Psoas muscle (tissue), 7 donors: ENCODE measurements at regions not wholly inside any gene's neighbourhood (a gene's known extent, or its start where the extent isn't known, plus 50 kb on each side); places are given as distances from the start of the nearest gene placed in this dataset.

Experiments
- ATAC-seq, 4 donors: fragments of 200-7000 bp; cut with Tn5 transposase; one replicate each; pipeline ENCODE4 v1.9.1; 2020; ENCODE audit warnings: moderate library complexity in 3 of 4, mild to moderate bottlenecking in 2 of 4
- DNase-seq, 2 donors: peaks; one replicate each; pipeline ENCODE4 v3.0.0-alpha.2; 2020
- H3K27ac ChIP-seq: fragments of 200-600 bp; one replicate; pipeline ENCODE4 v1.8.0; 2022
- H3K27me3 ChIP-seq, 3 donors: fragments of 200-600 bp in 1 of 3; one replicate each; pipeline versions ENCODE4 v1.6.1 to v1.8.0; 2013 to 2022; ENCODE audit warnings: low read length in 2 of 3, mild to moderate bottlenecking in 2 of 3, moderate library complexity in 1 of 3; ENCODE audit not compliant: insufficient read depth in 3 of 3
- H3K36me3 ChIP-seq, 2 donors: fragments of 200-600 bp in 1 of 2; one replicate each; pipeline versions ENCODE4 v1.6.1 to v1.8.0; 2013 to 2022; ENCODE audit warnings: low read depth in 1 of 2, mild to moderate bottlenecking in 1 of 2, moderate library complexity in 1 of 2; ENCODE audit not compliant: insufficient read depth in 1 of 2
- H3K4me1 ChIP-seq: fragments of 200-600 bp; one replicate; pipeline ENCODE4 v1.8.0; 2022
- H3K4me3 ChIP-seq: fragments of 200-600 bp; one replicate; pipeline ENCODE4 v1.8.0; 2022; ENCODE audit warnings: mild to moderate bottlenecking
- H3K9me3 ChIP-seq: fragments of 200-600 bp; one replicate; pipeline ENCODE4 v1.8.0; 2022
- WGBS, 3 donors: extraction: QIAGEN DNeasy Blood & Tissue Kit; methylation state at CpG; one replicate each; pipeline versions ENCODE4 v1.1.6 to v1.1.7; 2013; 5-methylcytosine and 5-hydroxymethylcytosine counted together
- intact Hi-C, 2 donors: fragments of 100-400 bp; cut with DNase I; formaldehyde crosslinking; loops; one replicate each; pipeline versions ENCODE4 v1.11.0 to v1.14.2; 2022
- TF ChIP-seq, protein P1 (sequence below): fragments of 200-600 bp; IDR thresholded peaks from one replicate; pipeline ENCODE4 v1.8.0; 2022; ENCODE audit warnings: antibody characterized with exemption
- donor health status: healthy with polysubstance abuse.
- donor health status: DM: no; HTN: no; CAD: no; lungs with moderate emphysema.
- donor health status: Bipolar disorder and iron deficiency.
- donor health status: healthy.
- donor health status: DM: yes; HTN: yes; CAD: no.
- donor health status: DM: no; HTN: no; CAD: no.
- donor health status: DM: yes; HTN: yes; CAD: no.

DNA sequence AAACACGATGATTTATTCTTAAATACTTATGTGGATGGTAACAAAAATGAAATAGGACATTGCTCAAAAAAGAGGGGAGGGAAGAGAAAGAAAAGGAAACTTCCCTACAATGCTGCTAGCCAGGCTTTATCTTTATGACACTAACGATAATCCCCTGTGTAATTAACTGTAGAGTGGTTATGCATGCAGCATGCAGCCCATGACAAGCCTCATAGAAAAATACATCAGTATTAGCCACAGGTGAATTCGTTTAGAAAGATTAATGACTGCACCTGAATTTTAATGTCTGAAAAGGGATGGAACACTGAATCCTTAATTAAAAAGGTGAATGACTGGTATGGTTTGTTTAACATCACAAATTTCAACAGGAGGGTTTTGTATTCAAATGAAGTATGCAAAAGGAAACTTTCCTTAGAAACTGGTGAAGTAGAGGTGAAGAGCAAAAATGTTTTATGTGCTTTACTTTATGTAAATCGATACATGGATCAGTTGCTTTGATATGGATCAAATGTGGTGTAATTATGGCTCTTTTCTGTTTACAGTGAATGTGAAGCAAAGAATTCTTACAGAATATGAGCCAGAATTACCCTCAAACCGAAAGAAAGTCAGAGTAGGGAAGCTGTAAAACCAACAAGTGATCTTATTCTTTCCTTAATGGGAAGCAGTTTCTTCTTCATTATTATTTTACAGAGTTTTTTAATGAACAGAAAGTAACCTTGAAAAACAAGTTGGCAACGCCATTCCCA, 569.6 kb upstream of the ADGRL2 start:
- no peak overlapping the region for H3K27ac ChIP-seq
- ATAC-seq (no peak), DNase-seq (no peak)
- no peaks in the 10 kb centered on the region for H3K9me3 ChIP-seq
- intact Hi-C loops: no loop called here
- no peak overlapping the region for H3K4me3 ChIP-seq
- no peaks in the 10 kb centered on the region for H3K36me3 ChIP-seq
- 60 to 62% (median 60%) methylated on average over 6 of the region's 6 CpGs for WGBS, 3 donors
- H3K4me1 ChIP-seq: no peaks in the 10 kb centered on the region
- no peaks in the 10 kb centered on the region for H3K27me3 ChIP-seq
- TF ChIP-seq, protein P1, sequence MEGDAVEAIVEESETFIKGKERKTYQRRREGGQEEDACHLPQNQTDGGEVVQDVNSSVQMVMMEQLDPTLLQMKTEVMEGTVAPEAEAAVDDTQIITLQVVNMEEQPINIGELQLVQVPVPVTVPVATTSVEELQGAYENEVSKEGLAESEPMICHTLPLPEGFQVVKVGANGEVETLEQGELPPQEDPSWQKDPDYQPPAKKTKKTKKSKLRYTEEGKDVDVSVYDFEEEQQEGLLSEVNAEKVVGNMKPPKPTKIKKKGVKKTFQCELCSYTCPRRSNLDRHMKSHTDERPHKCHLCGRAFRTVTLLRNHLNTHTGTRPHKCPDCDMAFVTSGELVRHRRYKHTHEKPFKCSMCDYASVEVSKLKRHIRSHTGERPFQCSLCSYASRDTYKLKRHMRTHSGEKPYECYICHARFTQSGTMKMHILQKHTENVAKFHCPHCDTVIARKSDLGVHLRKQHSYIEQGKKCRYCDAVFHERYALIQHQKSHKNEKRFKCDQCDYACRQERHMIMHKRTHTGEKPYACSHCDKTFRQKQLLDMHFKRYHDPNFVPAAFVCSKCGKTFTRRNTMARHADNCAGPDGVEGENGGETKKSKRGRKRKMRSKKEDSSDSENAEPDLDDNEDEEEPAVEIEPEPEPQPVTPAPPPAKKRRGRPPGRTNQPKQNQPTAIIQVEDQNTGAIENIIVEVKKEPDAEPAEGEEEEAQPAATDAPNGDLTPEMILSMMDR: no peak

DNA sequence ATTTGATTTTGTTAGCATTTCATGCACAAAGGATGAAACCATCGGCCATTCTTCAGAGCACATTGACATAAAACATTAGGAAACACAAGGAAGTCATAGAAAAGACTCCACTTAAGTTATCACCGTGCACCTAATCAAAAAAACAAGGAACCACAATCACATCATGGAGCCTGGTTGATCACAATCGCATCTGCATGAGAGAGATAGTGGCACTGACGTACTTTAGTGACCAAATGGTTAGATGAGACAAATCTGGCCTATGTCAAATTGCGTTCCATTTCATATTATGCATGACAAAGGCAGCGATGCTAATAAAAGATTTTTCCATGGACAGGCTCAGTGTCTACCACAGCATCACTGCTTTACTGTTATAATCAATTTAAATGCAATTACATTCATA, 571.8 kb upstream of the ADGRL2 start:
- intact Hi-C loops: no loop called here
- DNase-seq (no peak), ATAC-seq (no peak)
- TF ChIP-seq, protein P1: no peak
- 53 to 64% (median 53%) methylated on average over 6 of the region's 6 CpGs for WGBS, 3 donors
- no peaks in the 10 kb centered on the region for H3K36me3 ChIP-seq
- H3K27ac ChIP-seq: no peak overlapping the region
- no peak overlapping the region for H3K4me3 ChIP-seq
- no peaks in the 10 kb centered on the region for H3K4me1 ChIP-seq
- no peaks in the 10 kb centered on the region for H3K9me3 ChIP-seq
- no peaks in the 10 kb centered on the region for H3K27me3 ChIP-seq

DNA sequence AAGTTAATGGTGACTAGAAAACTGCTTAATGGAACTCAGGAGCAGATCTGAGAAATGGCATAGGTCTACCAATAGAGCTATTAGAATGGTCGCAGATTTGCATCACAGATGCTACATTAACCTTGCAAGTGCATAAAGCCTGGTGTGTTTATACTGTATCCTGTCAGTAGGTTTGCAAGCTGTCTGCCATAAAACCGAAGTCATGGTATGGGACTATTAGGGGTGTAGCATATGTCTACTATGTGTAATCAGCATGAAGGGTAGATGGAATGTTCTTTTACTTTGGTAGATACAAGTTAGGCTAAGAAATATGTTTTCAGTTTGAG, 574.2 kb upstream of the ADGRL2 start:
- Histone ChIP-seq H3K27me3 (no peaks in the 10 kb centered on the region), H3K4me3 (no peak overlapping the region), H3K27ac (no peak overlapping the region), H3K36me3 (no peaks in the 10 kb centered on the region), H3K9me3 (no peaks in the 10 kb centered on the region), H3K4me1 (no peaks in the 10 kb centered on the region)
- TF ChIP-seq, protein P1: no peak
- intact Hi-C loops: no loop called here
- ATAC-seq (no peak), DNase-seq (no peak)
- 73 to 76% (median 74%) methylated on average over 2 of the region's 2 CpGs for WGBS, 3 donors

DNA sequence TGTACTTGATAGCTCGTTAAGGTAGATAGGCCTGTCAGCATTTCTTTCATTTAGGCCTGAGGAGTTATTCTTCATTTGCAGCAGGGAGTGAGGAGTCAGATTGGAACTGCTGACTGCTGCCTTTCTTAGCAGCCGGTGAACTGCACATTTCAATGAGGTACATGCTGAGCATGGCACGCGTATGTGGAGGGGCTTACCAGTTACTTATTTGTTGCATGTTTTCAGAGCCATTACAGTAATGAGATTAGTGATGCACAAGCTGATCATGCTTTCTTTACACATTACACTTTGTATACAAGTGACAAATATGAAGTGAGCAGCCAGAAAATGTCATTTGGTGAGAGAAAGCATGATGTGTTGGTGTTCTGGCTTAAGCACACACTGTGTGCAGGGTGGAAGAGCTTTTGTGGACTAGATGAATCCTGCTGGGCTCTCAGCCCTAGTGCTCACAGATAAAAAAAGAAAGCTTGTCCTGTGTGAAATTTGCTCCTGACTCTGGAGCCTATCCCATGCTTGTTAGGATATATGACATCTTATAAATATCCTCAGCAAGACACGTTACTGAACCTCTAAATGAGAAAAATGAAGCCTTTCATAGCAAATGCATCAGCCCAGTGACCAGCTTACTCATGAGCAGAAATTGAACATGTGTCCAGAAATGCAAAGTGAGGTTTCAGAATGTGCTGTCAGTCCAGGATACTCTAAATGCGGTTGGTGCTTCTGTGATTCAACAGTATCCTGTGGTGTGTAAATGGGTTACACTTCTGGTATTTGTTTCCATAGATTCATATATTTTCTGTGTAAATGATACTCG, 574.7 kb upstream of the ADGRL2 start:
- Histone ChIP-seq H3K4me3 (no peak overlapping the region), H3K36me3 (no peaks in the 10 kb centered on the region), H3K4me1 (no peaks in the 10 kb centered on the region), H3K9me3 (no peaks in the 10 kb centered on the region), H3K27me3 (no peaks in the 10 kb centered on the region), H3K27ac (no peak overlapping the region)
- TF ChIP-seq, protein P1: no peak
- ATAC-seq (no peak), DNase-seq (no peak)
- intact Hi-C loops: no loop called here
- WGBS, 3 donors: 77 to 81% (median 81%) methylated on average over 7 of the region's 7 CpGs
